SK-N-MC (cell line): ENCODE measurements at regions not wholly inside any gene's neighbourhood (a gene's known extent, or its start where the extent isn't known, plus 50 kb on each side); places are given as distances from the start of the nearest gene placed in this dataset.

Experiments used
- EZH2 ChIP-seq: fragments of 200-600 bp; sonication (generic); IDR thresholded peaks from one replicate; pipeline ENCODE4 v1.6.1; 2017; ENCODE audit warnings: antibody characterized with exemption
- POLR2AphosphoS5 ChIP-seq: IDR thresholded peaks from 2 replicates; pipeline ENCODE4 v1.6.1; 2012; ENCODE audit warnings: mild to moderate bottlenecking, low read depth, low read length, borderline replicate concordance

- TF ChIP-seq POLR2AphosphoS5 = no peak
- no peak for TF ChIP-seq EZH2
These were observed 745.7 kb downstream of the MAFB start for GRCh38 chr20:39943336-39943735.
